Smooth muscle cell (in vitro differentiated cells): ENCODE measurements at regions not wholly inside any gene's neighbourhood (a gene's known extent, or its start where the extent isn't known, plus 50 kb on each side); places are given as distances from the start of the nearest gene placed in this dataset.

Source experiments
- DNase-seq: peaks from one replicate; lab custom pipeline; 2025; ENCODE audit not compliant: unreplicated experiment; lab: John Stamatoyannopoulos, UW
- H2AFZ ChIP-seq: fragments of 200-600 bp; sonication (generic); 2 replicates; pipeline ENCODE4 v1.6.0; 2016; ENCODE audit warnings: antibody characterized with exemption, low read depth, mild to moderate bottlenecking
- H3F3A ChIP-seq: fragments of 200-600 bp; sonication (generic); 2 replicates; pipeline ENCODE4 v1.6.0; 2017; ENCODE audit warnings: antibody characterized with exemption, low read depth
- H3K27ac ChIP-seq: fragments of 200-600 bp; sonication (generic); 2 replicates; pipeline ENCODE4 v1.5.1; 2016; ENCODE audit warnings: low read depth, mild to moderate bottlenecking
- H3K27me3 ChIP-seq: fragments of 200-600 bp; sonication (generic); 2 replicates; pipeline ENCODE4 v1.6.1; 2016; ENCODE audit warnings: low read depth, mild to moderate bottlenecking
- H3K36me3 ChIP-seq: fragments of 200-600 bp; sonication (generic); 2 replicates; pipeline ENCODE4 v1.5.1; 2016; ENCODE audit warnings: low read depth
- H3K4me1 ChIP-seq: fragments of 200-600 bp; sonication (generic); 2 replicates; pipeline ENCODE4 v1.5.1; 2016; ENCODE audit warnings: low read depth
- H3K4me2 ChIP-seq: fragments of 200-600 bp; sonication (generic); 2 replicates; pipeline ENCODE4 v1.6.0; 2016; ENCODE audit warnings: mild to moderate bottlenecking
- H3K4me3 ChIP-seq: fragments of 200-600 bp; sonication (generic); 2 replicates; pipeline ENCODE4 v1.5.1; 2016; ENCODE audit warnings: mild to moderate bottlenecking
- H3K79me2 ChIP-seq: fragments of 200-600 bp; sonication (generic); 2 replicates; pipeline ENCODE4 v1.6.0; 2016; ENCODE audit warnings: low read depth, mild to moderate bottlenecking
- H3K9ac ChIP-seq: fragments of 200-600 bp; sonication (generic); 2 replicates; pipeline ENCODE4 v1.6.0; 2016; ENCODE audit warnings: low read depth
- H3K9me3 ChIP-seq: fragments of 200-600 bp; sonication (generic); replicated peaks from 2 replicates; pipeline ENCODE4 v1.5.1; 2016; ENCODE audit warnings: low read depth
- H4K20me1 ChIP-seq: fragments of 200-600 bp; sonication (generic); 2 replicates; pipeline ENCODE4 v1.6.0; 2016; ENCODE audit warnings: low read depth
- WGBS: methylation state at CpG from one replicate; pipeline ENCODE4 v1.1.7; 2016; ENCODE audit warnings: low lambda C conversion rate; 5-methylcytosine and 5-hydroxymethylcytosine counted together
- TF ChIP-seq, protein P1 (sequence below): fragments of 200-600 bp; sonication (generic); IDR thresholded peaks from 2 replicates; pipeline ENCODE4 v1.5.1; 2017; ENCODE audit warnings: borderline replicate concordance, mild to moderate bottlenecking, antibody characterized with exemption; ENCODE audit not compliant: insufficient read depth, poor library complexity, severe bottlenecking

DNA sequence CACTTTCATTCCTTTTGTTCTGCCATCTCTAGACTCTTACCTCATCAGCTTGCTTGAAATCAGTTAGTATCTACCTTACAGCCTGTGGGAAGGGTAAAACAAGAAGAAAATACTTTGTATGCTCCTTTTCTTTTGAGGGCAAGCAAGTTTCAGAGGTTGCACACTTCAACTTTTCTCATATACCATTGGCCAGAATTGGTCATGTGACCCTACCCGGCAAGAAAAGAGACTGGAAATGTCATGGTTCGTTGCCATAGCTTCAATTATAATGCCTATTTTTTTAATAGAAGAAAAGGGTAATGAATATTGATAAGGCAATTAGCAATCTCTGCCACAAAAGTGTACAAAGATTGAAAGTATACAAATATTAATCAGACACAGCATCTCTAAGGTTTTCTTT is 346.7 kb upstream of the TACR3 start:
- no peaks in the 10 kb centered on the region for H3K4me1 ChIP-seq
- WGBS, result 85% methylated on average over 2 of the region's 2 CpGs
- no peak overlapping the region for H3K27ac ChIP-seq

DNA sequence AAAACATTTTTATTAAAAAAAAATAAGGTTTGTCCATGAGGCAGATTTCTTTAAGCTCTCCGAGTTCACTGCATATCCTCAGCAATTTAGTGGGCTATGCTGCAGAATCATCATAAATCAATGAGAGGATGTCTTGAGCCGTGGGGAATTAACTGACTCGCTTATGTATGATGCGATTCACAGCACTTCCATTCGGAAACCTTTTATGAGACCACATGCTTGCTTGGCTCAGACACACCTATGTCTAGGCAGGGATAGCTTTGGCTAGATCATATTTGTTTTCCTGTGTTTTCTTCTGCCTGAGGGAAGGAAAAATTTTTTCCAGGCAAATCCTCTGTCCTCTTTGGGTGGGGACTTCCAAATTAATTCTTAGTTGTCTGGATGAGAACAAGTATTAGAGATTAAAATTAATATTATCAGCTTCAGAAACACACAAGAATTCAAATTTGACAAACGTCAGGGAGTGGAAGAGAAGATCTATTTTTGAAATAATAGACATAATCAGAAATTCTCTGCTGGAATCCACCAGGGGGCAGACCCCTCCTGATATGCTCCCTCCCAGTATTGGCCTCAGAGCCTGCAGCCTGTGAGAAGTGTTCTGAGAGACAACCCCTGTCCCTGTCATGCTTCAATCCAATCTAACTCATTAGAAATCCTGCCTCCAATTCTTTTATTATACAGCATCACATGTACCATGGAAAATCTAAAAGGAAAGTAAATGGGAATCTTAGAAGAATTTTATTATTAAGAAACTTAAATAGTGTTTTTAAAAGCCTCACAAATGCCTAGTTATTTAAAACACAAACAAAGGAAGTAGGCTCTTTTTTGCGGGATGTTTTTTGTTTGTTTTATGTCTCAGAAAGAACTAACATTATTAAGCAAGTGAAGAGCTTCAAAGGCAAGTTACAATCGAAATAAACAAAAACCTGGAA is 345.1 kb upstream of the TACR3 start:
- WGBS, result 44% methylated on average over 8 of the region's 8 CpGs
- TF ChIP-seq, protein P1, sequence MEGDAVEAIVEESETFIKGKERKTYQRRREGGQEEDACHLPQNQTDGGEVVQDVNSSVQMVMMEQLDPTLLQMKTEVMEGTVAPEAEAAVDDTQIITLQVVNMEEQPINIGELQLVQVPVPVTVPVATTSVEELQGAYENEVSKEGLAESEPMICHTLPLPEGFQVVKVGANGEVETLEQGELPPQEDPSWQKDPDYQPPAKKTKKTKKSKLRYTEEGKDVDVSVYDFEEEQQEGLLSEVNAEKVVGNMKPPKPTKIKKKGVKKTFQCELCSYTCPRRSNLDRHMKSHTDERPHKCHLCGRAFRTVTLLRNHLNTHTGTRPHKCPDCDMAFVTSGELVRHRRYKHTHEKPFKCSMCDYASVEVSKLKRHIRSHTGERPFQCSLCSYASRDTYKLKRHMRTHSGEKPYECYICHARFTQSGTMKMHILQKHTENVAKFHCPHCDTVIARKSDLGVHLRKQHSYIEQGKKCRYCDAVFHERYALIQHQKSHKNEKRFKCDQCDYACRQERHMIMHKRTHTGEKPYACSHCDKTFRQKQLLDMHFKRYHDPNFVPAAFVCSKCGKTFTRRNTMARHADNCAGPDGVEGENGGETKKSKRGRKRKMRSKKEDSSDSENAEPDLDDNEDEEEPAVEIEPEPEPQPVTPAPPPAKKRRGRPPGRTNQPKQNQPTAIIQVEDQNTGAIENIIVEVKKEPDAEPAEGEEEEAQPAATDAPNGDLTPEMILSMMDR, result peak; percentile 74
- no peaks in the 10 kb centered on the region for H4K20me1 ChIP-seq
- no peak overlapping the region for H3K9ac ChIP-seq
- no peaks in the 10 kb centered on the region for H3K27me3 ChIP-seq
- no peaks in the 10 kb centered on the region for H3K79me2 ChIP-seq
- no peaks in the 10 kb centered on the region for H3K9me3 ChIP-seq
- no peak overlapping the region for H3K27ac ChIP-seq
- no peaks in the 10 kb centered on the region for H3F3A ChIP-seq
- no peaks in the 10 kb centered on the region for H3K4me1 ChIP-seq
- H3K36me3 ChIP-seq, result no peaks in the 10 kb centered on the region
- H3K4me3 ChIP-seq, result no peak overlapping the region
- DNase-seq, result peak; percentile 0
- H3K4me2 ChIP-seq, result no peak overlapping the region
- peak overlapping the region; percentile 79 for H2AFZ ChIP-seq

More for the DNA sequence above, 346.7 kb upstream of the TACR3 start:
- H3K9me3 ChIP-seq, result no peaks in the 10 kb centered on the region
- H3F3A ChIP-seq, result no peaks in the 10 kb centered on the region
- TF ChIP-seq, protein P1, result no peak
- no peak overlapping the region for H3K9ac ChIP-seq
- no peak overlapping the region for H3K4me3 ChIP-seq
- no peak for DNase-seq
- H3K27me3 ChIP-seq, result no peaks in the 10 kb centered on the region
- H4K20me1 ChIP-seq, result no peaks in the 10 kb centered on the region
- H2AFZ ChIP-seq, result no peak overlapping the region
- no peak overlapping the region for H3K4me2 ChIP-seq
- no peaks in the 10 kb centered on the region for H3K36me3 ChIP-seq
- no peaks in the 10 kb centered on the region for H3K79me2 ChIP-seq

DNA sequence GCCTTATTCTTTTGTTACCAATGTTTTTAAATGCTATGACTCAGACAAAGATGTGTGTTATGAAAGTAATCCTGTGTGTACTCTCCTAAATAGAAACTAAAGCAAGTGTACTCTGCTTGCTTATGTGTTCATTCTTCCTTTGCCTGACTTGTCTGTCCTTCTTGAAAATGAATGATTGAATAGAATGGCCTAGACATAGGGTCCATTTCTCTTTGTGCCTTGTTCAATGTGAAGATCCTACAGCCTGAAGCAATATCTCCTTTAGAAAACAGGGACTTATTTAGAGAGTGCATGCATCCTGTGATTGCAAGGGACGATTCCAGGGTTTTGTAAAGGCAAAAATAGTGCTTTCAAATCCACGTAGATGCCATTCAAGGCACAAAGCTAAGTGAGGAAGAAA is 343.6 kb upstream of the TACR3 start:
- Histone ChIP-seq H3K9me3 (no peaks in the 10 kb centered on the region), H3K27ac (no peak overlapping the region), H3K4me3 (no peak overlapping the region), H3K4me2 (no peak overlapping the region), H3K9ac (no peak overlapping the region), H4K20me1 (no peaks in the 10 kb centered on the region), H3K27me3 (no peaks in the 10 kb centered on the region), H3K36me3 (no peaks in the 10 kb centered on the region), H3K79me2 (no peaks in the 10 kb centered on the region), H3F3A (no peaks in the 10 kb centered on the region), H2AFZ (no peak overlapping the region), H3K4me1 (no peaks in the 10 kb centered on the region)
- TF ChIP-seq, protein P1, result no peak
- 87% methylated on average over 2 of the region's 2 CpGs for WGBS
- no peak for DNase-seq
